Choroid plexus epithelial cell (primary cell): ENCODE measurements at regions not wholly inside any gene's neighbourhood (a gene's known extent, or its start where the extent isn't known, plus 50 kb on each side); places are given as distances from the start of the nearest gene placed in this dataset.
"Not testable (repeated sequence)": the region's sequence is repeated elsewhere in the genome, so short reads cannot be mapped to it uniquely, and the experiment has no call there.

Source experiments
- DNase-seq: peaks from one replicate; pipeline ENCODE4 v3.0.0-alpha.2; 2010; ENCODE audit warnings: low read depth
- H3K4me3 ChIP-seq: 2 replicates; pipeline ENCODE4 v1.5.1; 2011; ENCODE audit warnings: low read depth, mild to moderate bottlenecking, control low read depth, low read length, moderate library complexity
- TF ChIP-seq, protein P1 (sequence below): conservative IDR thresholded peaks from 2 replicates; pipeline ENCODE4 v1.5.1; 2011; ENCODE audit warnings: low read depth, mild to moderate bottlenecking, control low read depth, inconsistent platforms, low read length, moderate library complexity

DNA sequence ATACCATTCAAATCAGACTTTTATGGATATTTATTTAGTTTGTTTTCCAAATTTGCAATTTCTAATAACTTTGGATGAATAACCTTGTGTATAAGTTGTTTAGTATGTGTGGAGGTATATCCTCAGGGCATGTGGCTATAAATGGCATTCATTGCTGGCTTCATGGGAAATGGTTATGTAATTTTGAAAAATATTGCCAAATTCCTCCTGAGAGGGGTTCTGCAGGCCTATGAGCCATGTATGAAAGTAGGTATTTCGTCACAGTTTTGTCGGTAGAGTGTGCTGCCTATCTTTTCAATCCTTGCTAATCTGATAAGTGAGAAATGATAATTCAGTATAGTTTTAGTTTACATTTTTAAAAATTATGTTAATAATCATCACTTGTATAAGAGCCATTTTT, 256.4 kb upstream of the ZNF385D start:
- no peak overlapping the region for H3K4me3 ChIP-seq
- TF ChIP-seq, protein P1, sequence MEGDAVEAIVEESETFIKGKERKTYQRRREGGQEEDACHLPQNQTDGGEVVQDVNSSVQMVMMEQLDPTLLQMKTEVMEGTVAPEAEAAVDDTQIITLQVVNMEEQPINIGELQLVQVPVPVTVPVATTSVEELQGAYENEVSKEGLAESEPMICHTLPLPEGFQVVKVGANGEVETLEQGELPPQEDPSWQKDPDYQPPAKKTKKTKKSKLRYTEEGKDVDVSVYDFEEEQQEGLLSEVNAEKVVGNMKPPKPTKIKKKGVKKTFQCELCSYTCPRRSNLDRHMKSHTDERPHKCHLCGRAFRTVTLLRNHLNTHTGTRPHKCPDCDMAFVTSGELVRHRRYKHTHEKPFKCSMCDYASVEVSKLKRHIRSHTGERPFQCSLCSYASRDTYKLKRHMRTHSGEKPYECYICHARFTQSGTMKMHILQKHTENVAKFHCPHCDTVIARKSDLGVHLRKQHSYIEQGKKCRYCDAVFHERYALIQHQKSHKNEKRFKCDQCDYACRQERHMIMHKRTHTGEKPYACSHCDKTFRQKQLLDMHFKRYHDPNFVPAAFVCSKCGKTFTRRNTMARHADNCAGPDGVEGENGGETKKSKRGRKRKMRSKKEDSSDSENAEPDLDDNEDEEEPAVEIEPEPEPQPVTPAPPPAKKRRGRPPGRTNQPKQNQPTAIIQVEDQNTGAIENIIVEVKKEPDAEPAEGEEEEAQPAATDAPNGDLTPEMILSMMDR = no peak
- DNase-seq = peak; percentile 33

DNA sequence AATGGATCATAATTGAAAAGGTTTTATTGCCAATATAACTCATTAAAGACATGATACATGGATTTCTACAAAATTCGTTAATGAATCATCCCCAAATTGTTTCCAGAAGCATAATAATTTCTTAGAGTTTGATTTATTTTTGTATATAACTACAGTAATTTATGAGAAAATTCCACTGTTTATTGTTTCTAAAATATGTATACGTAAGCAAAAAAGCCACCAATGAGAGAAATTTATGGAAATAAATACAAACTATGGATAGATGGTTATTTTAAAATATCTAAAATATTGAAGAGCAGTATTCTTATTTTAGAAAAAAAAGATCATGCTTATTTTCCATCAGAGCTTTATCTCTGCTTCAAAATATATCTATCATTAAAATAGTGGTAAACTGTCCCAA, 260.0 kb upstream of the ZNF385D start:
- DNase-seq = no peak
- no peak overlapping the region for H3K4me3 ChIP-seq
- TF ChIP-seq, protein P1 = no peak

DNA sequence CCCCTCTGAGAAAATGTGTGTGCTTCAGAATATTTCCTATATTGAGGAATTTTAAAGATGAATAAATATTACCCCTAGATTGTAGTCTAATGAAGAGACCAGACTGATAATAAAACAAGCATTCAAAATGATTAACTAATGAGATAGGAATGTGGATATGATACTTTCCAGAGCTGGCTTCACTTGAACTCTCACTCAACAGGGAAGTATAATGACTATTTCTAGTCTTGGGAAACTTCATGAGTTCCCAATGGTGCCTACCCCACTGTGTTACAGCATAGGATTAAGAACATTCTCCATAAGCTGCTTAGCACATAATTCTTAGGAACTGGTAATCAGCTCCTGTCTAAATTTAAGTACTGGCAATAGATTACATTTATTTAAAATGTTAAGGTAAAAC, 261.5 kb upstream of the ZNF385D start:
- peak; percentile 62 for DNase-seq

DNA sequence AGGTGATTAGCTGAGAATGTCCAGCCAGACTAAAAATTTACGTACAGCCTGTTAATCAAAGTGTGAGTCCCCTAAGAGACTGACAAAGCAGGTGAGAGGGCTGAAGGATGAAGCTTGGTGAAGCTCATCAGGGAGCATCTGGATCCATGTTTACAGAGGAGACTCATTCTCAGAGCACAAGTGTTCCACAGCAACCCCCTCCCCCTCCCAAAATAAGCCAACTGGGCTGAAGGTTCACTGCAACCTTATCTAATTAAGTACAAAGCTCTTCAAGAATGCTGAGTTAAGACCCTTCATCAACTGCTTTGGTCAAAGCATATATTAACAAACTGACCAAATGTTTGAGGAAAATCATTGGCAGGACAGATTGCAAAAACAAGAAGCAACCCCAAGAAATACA, 262.6 kb upstream of the ZNF385D start:
- no peak overlapping the region for H3K4me3 ChIP-seq
- no peak for DNase-seq
- TF ChIP-seq, protein P1 = no peak

More for the DNA sequence above, 261.5 kb upstream of the ZNF385D start:
- no peak overlapping the region for H3K4me3 ChIP-seq
- TF ChIP-seq, protein P1 = no peak

DNA sequence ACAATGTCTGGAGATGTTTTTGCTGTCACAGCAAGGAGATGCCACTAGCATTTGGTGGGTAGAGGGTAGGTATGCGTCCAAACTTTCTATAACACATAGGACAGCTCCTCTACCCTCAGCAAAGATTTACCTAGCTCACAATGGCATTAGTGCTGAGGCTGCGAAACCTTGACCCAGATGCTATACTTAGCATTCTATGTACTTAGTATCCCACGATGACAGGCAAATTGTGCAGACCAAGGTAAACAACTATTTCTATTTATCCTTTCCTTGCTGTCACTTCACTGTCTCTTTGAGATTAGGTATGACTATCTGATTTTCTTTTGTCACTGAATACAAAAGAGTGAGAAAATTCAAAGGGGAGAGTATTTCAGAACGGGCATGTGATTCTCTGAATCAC, 265.2 kb upstream of the ZNF385D start:
- TF ChIP-seq, protein P1 = no peak
- no peak for DNase-seq

DNA sequence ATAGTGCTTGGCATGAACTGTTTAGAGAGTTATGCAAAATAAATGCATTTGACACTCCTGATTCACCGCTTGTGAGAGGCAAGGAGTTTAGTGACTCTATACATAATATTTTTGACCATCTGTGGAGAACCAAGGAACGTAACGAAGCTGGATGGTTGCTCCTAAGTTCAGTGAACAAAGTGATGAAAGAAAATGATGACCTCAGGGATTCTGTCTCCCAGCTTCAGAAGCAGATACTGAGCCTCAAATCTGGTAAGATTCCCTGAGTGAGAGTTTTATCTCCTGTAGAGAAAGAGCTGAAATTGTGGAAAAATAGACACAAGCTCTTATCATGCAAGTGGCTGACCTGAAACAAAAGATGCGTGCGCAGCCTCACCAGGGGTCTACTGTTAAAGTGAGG, 273.6 kb upstream of the ZNF385D start:
- H3K4me3 ChIP-seq = not testable (repeated sequence)

More for the DNA sequence above, 265.2 kb upstream of the ZNF385D start:
- H3K4me3 ChIP-seq = no peak overlapping the region

DNA sequence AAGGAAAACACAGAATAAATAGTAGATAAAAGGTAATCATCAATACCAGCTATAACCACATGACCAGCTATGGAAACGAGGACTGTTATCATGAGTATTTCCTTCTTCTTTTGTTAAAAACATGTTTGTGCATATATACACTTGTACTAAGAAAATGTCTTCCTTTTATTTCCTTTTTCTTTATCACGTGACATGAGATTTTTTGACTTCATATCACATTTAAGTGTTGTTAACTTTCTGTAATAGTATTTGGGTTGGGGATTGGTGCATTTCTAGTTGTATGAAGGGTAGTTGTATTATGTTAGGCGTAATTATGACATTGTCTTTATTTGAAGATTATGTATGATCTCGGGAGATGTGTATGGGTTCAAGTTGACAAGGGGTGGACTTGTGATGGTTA, 278.5 kb upstream of the ZNF385D start:
- DNase-seq = no peak
- H3K4me3 ChIP-seq = no peak overlapping the region
- TF ChIP-seq, protein P1 = no peak

More for the DNA sequence above, 273.6 kb upstream of the ZNF385D start:
- DNase-seq = not testable (repeated sequence)

DNA sequence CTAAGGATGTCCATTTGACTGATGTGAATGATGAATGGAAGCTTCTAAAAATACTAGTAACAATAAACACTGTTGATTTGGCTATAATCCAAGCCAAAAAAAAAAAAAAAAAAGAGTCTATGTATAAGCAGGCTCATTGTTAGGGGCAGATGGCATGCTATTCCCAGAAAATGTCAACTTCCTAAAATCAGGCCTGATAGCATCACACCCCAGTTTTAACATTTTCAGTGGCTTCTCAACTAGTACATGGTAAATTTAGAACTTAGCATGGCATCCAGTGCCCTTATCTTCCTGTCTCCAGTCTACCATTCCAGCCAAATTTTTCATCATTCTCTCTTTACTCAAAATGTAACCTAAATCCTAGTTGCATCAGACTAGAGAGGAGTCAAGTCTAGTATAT, 288.2 kb upstream of the ZNF385D start:
- DNase-seq = no peak
- TF ChIP-seq, protein P1 = no peak
- H3K4me3 ChIP-seq = no peak overlapping the region
